ENCODE measurements at regions not wholly inside any gene's neighbourhood (a gene's known extent, or its start where the extent isn't known, plus 50 kb on each side); places are given as distances from the start of the nearest gene placed in this dataset.

DNA sequence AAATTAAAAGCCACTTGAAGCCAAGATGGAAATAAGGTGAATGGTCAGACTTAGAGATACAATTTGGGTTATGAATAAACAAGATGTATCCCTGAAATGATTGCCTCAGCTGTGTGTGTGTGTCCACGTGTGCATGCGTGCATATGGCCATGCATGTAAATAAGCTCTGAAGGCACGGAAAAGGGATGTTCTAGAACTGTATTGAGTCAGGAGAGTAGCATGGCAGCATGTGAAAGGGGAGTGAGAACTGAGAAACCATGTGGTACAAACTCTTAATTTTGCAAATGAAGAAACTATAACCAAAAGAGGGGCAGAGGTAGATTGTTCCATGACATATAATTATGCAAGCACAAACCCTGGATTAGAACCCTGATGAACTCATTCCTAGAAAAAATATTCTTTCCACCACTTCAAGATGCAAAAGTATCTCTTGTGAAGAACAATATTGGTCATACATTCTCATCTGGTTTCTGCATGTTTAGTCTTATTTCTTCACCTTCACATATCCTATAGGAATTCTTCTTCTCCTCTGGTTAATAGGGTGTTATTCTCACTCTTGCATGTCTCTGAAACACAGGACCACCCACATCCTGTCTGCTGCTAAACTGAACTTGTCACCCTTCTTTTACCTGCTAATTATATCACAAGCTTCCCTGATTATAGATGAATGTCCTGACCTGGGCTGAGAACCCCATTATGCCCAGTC is 455.8 kb downstream of the SETBP1 start:
- Histone ChIP-seq H3K9me3 (no peaks in the 10 kb centered on the region), H3K36me3 (no peaks in the 10 kb centered on the region), H3K27me3 (ENCODE audit: low read depth) (no peaks in the 10 kb centered on the region), H3K4me3 (no peak overlapping the region), H3K27ac (no peak overlapping the region), H3K4me1 (no peaks in the 10 kb centered on the region)
- intact Hi-C loops (cut with DNase I) = no loop called here
- no peak for TF ChIP-seq CTCF (IDR thresholded peaks at IDR 0.05)
- ATAC-seq = no peak
- no peak for DNase-seq

- no peak for DNase-seq
- H3K36me3 ChIP-seq = no peaks in the 10 kb centered on the region
- ATAC-seq = no peak
- H3K27ac ChIP-seq = no peak overlapping the region
- TF ChIP-seq CTCF (IDR thresholded peaks at IDR 0.05) = no peak
- no peaks in the 10 kb centered on the region for H3K4me1 ChIP-seq
- no peak overlapping the region for H3K4me3 ChIP-seq
- H3K9me3 ChIP-seq = no peaks in the 10 kb centered on the region
- intact Hi-C loops (cut with DNase I) = no loop called here
- no peaks in the 10 kb centered on the region for H3K27me3 ChIP-seq (ENCODE audit: low read depth)
Observed at GRCh38 chr18:45137087-45137419, 456.4 kb downstream of the SETBP1 start.

DNA sequence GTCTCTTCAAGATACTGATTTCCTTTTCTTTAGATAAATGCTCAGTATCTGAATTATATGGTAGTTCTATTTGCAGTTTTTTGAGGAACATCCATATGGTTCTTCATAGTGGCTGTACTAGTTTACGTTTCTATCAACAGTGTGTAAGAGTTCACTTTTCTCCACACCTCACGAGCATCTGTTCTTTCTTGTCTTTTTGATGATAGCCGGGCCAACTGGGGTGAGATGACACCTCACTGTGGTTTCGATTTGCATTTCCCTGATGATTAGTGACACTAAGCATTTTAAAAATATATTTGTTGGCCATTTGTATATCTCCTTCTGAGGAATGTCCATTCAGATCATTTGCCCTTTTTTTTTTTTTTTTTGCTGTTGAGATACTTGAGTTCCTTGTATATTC is 458.8 kb downstream of the SETBP1 start:
- ATAC-seq = no peak
- intact Hi-C loops (cut with DNase I) = no loop called here

DNA sequence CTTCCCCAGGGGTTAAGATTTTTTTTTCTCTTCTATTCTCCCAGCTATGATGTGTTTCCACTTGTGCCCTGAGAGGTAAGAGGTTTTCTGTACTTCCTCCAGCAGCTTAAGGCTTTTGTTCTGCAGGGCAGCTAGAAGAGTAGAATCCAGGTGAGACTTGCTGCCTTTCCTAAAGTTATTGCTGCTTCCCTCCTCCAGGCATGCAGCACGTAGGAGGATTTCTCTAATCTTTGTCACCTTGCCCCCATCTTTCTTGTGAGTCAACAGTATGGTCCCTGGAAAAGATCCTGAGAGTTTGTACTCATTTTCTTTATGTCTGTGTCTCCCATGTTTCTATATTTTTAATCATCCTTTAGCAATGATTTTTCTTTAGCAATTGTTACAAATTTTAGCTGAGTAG is 462.2 kb downstream of the SETBP1 start:
- ATAC-seq = no peak
- Histone ChIP-seq H3K4me3 (no peak overlapping the region), H3K4me1 (no peaks in the 10 kb centered on the region), H3K9me3 (no peaks in the 10 kb centered on the region), H3K27me3 (ENCODE audit: low read depth) (no peaks in the 10 kb centered on the region), H3K36me3 (no peaks in the 10 kb centered on the region), H3K27ac (no peak overlapping the region)
- intact Hi-C loops (cut with DNase I) = no loop called here
- DNase-seq = no peak
- no peak for TF ChIP-seq CTCF (IDR thresholded peaks at IDR 0.05)

More for the DNA sequence above, 458.8 kb downstream of the SETBP1 start:
- no peak for TF ChIP-seq CTCF (IDR thresholded peaks at IDR 0.05)
- Histone ChIP-seq H3K4me3 (no peak overlapping the region), H3K9me3 (no peaks in the 10 kb centered on the region), H3K27me3 (ENCODE audit: low read depth) (no peaks in the 10 kb centered on the region), H3K36me3 (no peaks in the 10 kb centered on the region), H3K27ac (no peak overlapping the region), H3K4me1 (no peaks in the 10 kb centered on the region)
- no peak for DNase-seq

DNA sequence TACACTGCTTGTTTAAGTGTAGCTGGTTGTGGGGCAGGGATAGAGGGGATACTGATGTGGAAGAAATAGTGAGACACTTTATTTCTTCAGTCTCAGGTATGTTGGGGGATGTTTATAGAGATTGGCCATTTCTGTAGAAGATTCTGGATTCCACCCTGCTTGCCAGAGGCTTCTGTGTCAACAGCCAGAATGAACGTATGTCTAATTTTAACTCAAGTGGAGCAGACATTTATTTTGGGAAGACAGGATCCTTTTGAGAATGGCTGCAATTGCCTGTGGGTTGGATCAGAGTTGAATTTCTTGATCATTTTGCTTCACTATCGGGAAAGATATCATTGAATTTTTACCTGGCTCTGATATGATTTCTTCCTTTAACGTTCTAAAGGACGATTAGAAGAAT is 465.6 kb upstream of the SLC14A2 start:
- Histone ChIP-seq H3K36me3 (no peaks in the 10 kb centered on the region), H3K4me3 (no peak overlapping the region), H3K4me1 (no peaks in the 10 kb centered on the region), H3K9me3 (no peaks in the 10 kb centered on the region), H3K27me3 (ENCODE audit: low read depth) (no peaks in the 10 kb centered on the region), H3K27ac (no peak overlapping the region)
- TF ChIP-seq CTCF (IDR thresholded peaks at IDR 0.05) = no peak
- intact Hi-C loops (cut with DNase I) = no loop called here
- ATAC-seq = no peak
- DNase-seq = no peak
